ENCODE measurements at regions not wholly inside any gene's neighbourhood (a gene's known extent, or its start where the extent isn't known, plus 50 kb on each side); places are given as distances from the start of the nearest gene placed in this dataset.

GRCh38 chr2:228447266-228447915 is 265.9 kb upstream of the SPHKAP start:
- TF ChIP-seq EP300 (IDR thresholded peaks at IDR 0.05) (no peak), POLR2A (IDR thresholded peaks at IDR 0.05) (no peak), CTCF (IDR thresholded peaks at IDR 0.05) (no peak), POLR2AphosphoS5 (IDR thresholded peaks at IDR 0.05) (no peak)

Measured in stomach (tissue), 4 donors.